ENCODE measurements at regions not wholly inside any gene's neighbourhood (a gene's known extent, or its start where the extent isn't known, plus 50 kb on each side); places are given as distances from the start of the nearest gene placed in this dataset.

DNA sequence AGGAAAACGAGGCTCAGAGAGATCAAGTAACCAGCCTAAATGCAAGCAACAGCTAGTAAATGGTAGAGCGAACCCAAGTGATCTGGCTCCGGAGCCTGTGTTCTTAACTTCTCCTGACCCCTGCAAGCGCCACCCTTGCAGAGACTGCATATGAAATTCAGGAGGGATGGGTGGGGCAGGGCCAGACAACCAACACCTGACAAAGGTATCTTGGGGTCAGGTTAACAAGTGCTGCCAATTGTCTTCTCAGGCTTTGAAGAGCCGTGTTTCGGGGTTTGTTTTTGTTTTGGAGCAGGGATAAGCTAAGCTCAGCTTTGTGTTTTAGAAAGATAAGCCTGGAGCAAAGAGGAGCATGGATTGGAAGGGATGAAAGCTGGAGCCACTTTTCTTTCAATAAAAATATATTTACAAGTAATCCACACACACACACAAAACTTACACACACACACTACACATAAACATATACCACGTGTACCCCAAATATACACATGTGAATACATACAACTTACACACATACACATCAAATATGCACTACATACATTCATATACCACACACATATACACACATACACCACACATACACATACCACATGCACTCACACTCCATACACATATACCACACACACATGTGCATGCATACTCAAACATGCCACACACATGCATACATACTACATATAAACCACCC lies 722.0 kb downstream of the DIAPH3 start:
- CTCF ChIA-PET: no interaction called here
- no peak overlapping the region for H3K27ac Mint-ChIP-seq
- ATAC-seq (ENCODE audit: poor library complexity) (no peak), DNase-seq (no peak)
- POLR2A ChIA-PET: no interaction called here
- no peak overlapping the region for H3K27ac ChIP-seq (ENCODE audit: low read depth in 1 of 2, low read length in 2 of 2)
- H3K4me3 Mint-ChIP-seq: peak overlapping the region; percentile 25
- no peaks in the 10 kb centered on the region for H3K36me3 Mint-ChIP-seq (ENCODE audit: low read depth)
- H3K9me3 ChIP-seq (ENCODE audit: control insufficient read depth in 1 of 2, insufficient read depth in 1 of 2, low read length in 2 of 2): peaks cover 0 to 9% of the 10 kb centered on the region in 2 experiments
- no peak overlapping the region for H3K4me3 ChIP-seq (ENCODE audit: low read length)
- H3K9me3 Mint-ChIP-seq: no peaks in the 10 kb centered on the region
- H3K27me3 ChIP-seq (ENCODE audit: control insufficient read depth in 1 of 2, insufficient read depth in 2 of 2, low read length in 2 of 2): no peaks in the 10 kb centered on the region
- no peaks in the 10 kb centered on the region for H3K4me1 ChIP-seq (ENCODE audit: insufficient read depth, low read length)
- no peaks in the 10 kb centered on the region for H3K36me3 ChIP-seq (ENCODE audit: insufficient read depth, low read length)
- peaks cover 21% of the 10 kb centered on the region for H3K27me3 Mint-ChIP-seq
- intact Hi-C loops (cut with DNase I, micrococcal nuclease): no loop called here
- TF ChIP-seq, protein P1, sequence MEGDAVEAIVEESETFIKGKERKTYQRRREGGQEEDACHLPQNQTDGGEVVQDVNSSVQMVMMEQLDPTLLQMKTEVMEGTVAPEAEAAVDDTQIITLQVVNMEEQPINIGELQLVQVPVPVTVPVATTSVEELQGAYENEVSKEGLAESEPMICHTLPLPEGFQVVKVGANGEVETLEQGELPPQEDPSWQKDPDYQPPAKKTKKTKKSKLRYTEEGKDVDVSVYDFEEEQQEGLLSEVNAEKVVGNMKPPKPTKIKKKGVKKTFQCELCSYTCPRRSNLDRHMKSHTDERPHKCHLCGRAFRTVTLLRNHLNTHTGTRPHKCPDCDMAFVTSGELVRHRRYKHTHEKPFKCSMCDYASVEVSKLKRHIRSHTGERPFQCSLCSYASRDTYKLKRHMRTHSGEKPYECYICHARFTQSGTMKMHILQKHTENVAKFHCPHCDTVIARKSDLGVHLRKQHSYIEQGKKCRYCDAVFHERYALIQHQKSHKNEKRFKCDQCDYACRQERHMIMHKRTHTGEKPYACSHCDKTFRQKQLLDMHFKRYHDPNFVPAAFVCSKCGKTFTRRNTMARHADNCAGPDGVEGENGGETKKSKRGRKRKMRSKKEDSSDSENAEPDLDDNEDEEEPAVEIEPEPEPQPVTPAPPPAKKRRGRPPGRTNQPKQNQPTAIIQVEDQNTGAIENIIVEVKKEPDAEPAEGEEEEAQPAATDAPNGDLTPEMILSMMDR (IDR thresholded peaks at IDR 0.05): no peak
- peaks cover 7% of the 10 kb centered on the region for H3K4me1 Mint-ChIP-seq (ENCODE audit: low read depth)

DNA sequence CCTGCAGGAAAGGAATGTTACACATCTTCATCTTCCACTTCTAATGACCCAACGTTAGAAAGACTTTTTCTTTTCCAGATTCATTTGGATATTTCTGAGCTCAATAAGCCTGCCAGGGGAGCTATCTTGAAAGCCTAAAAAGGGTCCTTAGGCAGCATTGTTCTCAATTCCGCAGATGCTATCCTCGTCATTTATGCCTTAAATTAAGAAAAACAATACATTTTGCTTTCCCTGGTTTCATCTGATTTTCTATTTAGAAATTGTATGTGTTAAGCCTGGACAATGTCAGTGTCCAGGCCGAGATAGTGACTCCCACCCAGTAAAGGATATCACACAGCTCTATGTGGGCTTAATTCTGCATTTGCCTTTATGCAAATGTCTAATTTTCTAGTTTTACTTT lies 721.3 kb downstream of the DIAPH3 start:
- no peak overlapping the region for H3K27ac ChIP-seq (ENCODE audit: low read depth in 1 of 2, low read length in 2 of 2)
- intact Hi-C loops (cut with DNase I, micrococcal nuclease): no loop called here
- ATAC-seq (ENCODE audit: poor library complexity) (no peak), DNase-seq (no peak)
- peaks cover 0 to 9% of the 10 kb centered on the region in 2 experiments for H3K9me3 ChIP-seq (ENCODE audit: control insufficient read depth in 1 of 2, insufficient read depth in 1 of 2, low read length in 2 of 2)
- H3K27me3 ChIP-seq (ENCODE audit: control insufficient read depth in 1 of 2, insufficient read depth in 2 of 2, low read length in 2 of 2): no peaks in the 10 kb centered on the region
- no peaks in the 10 kb centered on the region for H3K36me3 Mint-ChIP-seq (ENCODE audit: low read depth)
- no peaks in the 10 kb centered on the region for H3K36me3 ChIP-seq (ENCODE audit: insufficient read depth, low read length)
- H3K27ac Mint-ChIP-seq: no peak overlapping the region
- POLR2A ChIA-PET: no interaction called here
- no peak overlapping the region for H3K4me3 ChIP-seq (ENCODE audit: low read length)
- H3K4me1 ChIP-seq (ENCODE audit: insufficient read depth, low read length): no peaks in the 10 kb centered on the region
- H3K4me1 Mint-ChIP-seq (ENCODE audit: low read depth): peaks cover 7% of the 10 kb centered on the region
- no peaks in the 10 kb centered on the region for H3K9me3 Mint-ChIP-seq
- TF ChIP-seq, protein P1 (IDR thresholded peaks at IDR 0.05): no peak
- no peak overlapping the region for H3K4me3 Mint-ChIP-seq
- peaks cover 21% of the 10 kb centered on the region for H3K27me3 Mint-ChIP-seq
- CTCF ChIA-PET: no interaction called here

DNA sequence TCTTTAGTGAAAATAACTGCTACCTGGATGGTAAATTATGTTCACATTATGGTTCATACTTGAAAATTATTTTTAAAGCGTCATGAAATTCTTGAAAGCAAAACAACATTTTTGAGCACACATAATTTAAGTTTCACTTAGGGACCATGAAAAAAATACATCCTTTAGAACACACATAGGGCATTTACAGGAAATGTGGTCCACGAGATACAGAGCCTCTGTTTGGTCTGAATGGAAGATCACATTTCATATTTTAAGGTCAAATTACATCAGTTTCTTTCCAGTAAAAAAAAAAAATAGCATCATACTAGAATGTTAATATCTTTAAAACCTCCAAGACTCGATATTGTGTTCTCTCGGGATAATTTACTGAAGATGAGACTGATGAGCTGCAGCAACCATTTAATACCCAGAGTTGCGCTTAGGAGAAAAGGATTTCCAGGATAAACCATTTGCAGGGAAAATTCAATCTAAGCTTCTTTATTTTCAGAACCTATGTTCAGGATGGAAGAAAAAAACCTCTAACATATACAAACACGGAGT lies 720.7 kb downstream of the DIAPH3 start:
- ChIA-PET CTCF (no interaction called here), POLR2A (no interaction called here)
- Histone ChIP-seq H3K27ac (ENCODE audit: low read depth in 1 of 2, low read length in 2 of 2) (no peak overlapping the region), H3K4me1 (ENCODE audit: insufficient read depth, low read length) (no peaks in the 10 kb centered on the region), H3K9me3 (ENCODE audit: control insufficient read depth in 1 of 2, insufficient read depth in 1 of 2, low read length in 2 of 2) (peaks cover 0 to 9% of the 10 kb centered on the region in 2 experiments), H3K27me3 (ENCODE audit: control insufficient read depth in 1 of 2, insufficient read depth in 2 of 2, low read length in 2 of 2) (no peaks in the 10 kb centered on the region), H3K4me3 (ENCODE audit: low read length) (no peak overlapping the region), H3K36me3 (ENCODE audit: insufficient read depth, low read length) (no peaks in the 10 kb centered on the region)
- Mint-ChIP-seq H3K27ac (no peak overlapping the region), H3K36me3 (ENCODE audit: low read depth) (no peaks in the 10 kb centered on the region), H3K9me3 (no peaks in the 10 kb centered on the region), H3K4me3 (no peak overlapping the region), H3K27me3 (peaks cover 21% of the 10 kb centered on the region), H3K4me1 (ENCODE audit: low read depth) (peaks cover 7% of the 10 kb centered on the region)
- TF ChIP-seq, protein P1 (IDR thresholded peaks at IDR 0.05): no peak
- no peak for ATAC-seq (ENCODE audit: poor library complexity)
- DNase-seq: no peak
- intact Hi-C loops (cut with DNase I, micrococcal nuclease): no loop called here

All from CD4-positive, alpha-beta T cell (primary cell).